ENCODE measurements at regions not wholly inside any gene's neighbourhood (a gene's known extent, or its start where the extent isn't known, plus 50 kb on each side); places are given as distances from the start of the nearest gene placed in this dataset.
"Not testable (repeated sequence)": the region's sequence is repeated elsewhere in the genome, so short reads cannot be mapped to it uniquely, and the experiment has no call there.

DNA sequence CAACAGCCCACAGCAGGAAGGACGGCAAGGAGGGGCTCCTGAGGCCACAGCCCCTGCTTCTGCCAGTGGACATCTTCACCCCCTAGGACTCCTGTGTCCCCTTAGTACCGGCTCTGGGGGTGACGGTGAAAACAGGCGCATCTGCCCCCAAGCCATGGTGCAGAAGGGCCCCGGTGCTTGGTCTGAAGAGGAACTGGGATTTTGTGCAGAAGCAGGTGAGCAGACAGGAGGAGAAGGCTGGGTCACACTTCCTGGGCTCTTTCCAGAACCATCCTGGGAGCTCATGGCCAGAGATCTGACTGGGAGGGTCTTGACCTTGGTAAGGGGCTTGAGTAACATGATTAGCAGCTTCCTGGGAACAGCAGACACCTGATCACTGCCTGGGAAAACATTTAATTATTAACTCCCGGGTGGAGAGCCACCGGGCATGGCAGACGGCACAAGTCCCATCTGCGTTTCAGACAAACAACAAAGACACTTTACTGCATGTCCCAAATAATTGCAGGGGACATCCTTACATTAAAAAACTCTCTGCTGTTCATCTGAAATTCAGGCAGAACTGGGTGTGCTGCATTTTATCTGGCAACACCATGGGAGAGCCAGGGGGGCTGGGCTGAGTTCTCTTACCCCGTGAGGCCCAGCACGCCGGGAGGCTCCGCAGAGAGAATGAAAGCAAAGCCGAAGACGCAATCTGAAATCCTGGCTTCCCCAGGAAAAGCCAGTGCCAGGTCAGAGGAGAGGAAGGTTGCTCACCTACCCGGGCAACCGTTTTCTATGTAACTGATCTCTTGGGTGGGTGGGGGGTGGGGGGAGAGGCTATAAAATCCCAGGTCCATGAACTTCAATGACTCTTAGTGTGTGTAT lies 1542.8 kb downstream of the TSPY10 start:
- in situ Hi-C loops (cut with HindIII; ENCODE audit: low pct_unique_long_range_greater_than_20kb, low sequenced_read_pairs) = no loop called here
- no peak for DNase-seq (ENCODE audit: low read depth in 1 of 2, low spot score in 1 of 2)
- no peak for TF ChIP-seq JUND (IDR thresholded peaks at IDR 0.05; ENCODE audit: low read depth)

DNA sequence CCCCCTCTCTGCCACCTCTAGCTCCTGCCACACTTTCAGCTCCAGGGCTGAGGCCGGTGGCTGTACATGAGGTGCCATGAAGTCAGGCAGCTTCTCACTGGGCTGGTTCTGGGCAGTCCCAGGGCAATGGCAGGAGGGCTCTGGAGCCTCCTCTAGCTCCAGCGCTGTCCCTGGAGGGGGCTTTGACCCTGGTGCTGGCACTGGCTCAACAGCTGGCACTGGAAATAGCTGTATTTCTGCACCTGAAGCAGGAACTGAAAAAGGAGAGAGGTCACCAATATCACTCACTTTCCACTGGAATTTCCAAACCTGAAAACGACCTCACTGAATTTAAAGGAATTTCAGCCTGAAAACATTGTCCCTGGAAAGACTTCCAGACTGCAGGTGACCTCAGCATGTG lies 1558.1 kb downstream of the TSPY10 start:
- DNase-seq (ENCODE audit: low read depth in 1 of 2, low spot score in 1 of 2); in situ Hi-C loops (cut with HindIII; ENCODE audit: low pct_unique_long_range_greater_than_20kb, low sequenced_read_pairs): not testable (repeated sequence)

DNA sequence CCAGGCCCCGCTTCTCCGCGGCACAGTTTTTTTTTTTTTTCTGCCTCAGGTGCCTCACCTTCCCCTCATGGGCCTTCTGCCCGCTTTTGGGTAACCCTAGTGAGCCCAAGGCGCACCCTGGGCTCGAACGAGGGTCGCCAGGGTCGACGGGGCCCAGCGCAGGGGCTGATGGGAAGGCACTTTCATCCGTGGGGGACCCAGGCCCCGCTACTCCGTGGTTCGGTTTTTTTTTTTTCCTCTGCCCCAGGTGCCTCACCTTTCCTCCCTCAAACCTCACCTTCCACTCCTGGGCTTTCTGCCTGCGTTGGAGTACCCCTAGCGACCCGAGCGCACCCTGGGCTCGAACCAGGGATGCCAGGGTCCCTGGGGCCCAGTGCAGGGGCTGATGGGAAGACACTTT lies 1569.8 kb downstream of the TSPY10 start:
- in situ Hi-C loops (cut with HindIII; ENCODE audit: low pct_unique_long_range_greater_than_20kb, low sequenced_read_pairs); DNase-seq (ENCODE audit: low read depth in 1 of 2, low spot score in 1 of 2): not testable (repeated sequence)

DNA sequence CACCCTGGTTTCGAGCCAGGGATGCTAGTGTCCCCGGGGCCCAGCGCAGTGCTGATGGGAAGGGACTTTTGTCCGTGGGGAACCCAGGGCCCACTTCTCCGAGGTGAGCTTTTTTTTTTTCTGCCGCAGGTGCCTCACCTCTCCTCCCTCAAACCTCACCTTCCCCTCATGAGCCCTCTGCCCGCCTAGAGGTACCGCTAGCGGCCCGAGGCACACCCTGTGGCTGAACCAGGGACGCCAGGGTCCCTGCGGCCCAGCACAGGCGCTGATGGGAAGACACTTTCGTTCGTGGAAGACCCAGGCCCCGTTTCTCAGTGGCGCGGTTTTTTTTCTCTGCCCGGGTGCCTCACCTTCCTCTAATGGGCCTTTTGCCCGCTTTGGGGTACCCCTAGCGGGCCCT lies 1570.7 kb downstream of the TSPY10 start:
- in situ Hi-C loops (cut with HindIII; ENCODE audit: low pct_unique_long_range_greater_than_20kb, low sequenced_read_pairs) = not testable (repeated sequence)
- DNase-seq (ENCODE audit: low read depth in 1 of 2, low spot score in 1 of 2) = peak in 1 of 2 experiments; percentile 0

DNA sequence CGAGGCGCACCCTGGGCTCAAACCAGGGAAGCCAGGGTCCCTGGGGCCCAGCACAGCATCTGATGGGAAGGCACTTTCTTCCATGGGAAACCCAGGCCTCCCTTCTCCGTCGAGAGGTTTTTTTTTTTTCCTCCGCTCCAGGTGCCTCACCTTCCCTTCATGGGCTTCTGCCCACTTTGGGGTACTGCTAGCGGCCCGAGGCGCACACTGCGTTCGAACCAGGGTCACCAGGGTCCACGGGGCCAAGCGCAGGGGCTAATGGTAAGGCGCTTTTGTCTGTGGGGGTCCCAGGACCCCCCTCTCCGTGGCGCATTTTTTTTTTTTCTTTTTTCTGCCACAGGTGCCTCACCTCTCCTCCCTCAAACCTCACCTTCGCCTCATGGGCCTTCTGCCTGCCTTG lies 1571.3 kb downstream of the TSPY10 start:
- no peak for TF ChIP-seq JUND (IDR thresholded peaks at IDR 0.05; ENCODE audit: low read depth)
- in situ Hi-C loops (cut with HindIII; ENCODE audit: low pct_unique_long_range_greater_than_20kb, low sequenced_read_pairs) = no loop called here
- DNase-seq (ENCODE audit: low read depth in 1 of 2, low spot score in 1 of 2) = no peak

GRCh38 chrY:11100472-11100871 lies 1572.8 kb downstream of the TSPY10 start:
- DNase-seq (ENCODE audit: low read depth in 1 of 2, low spot score in 1 of 2); in situ Hi-C loops (cut with HindIII; ENCODE audit: low pct_unique_long_range_greater_than_20kb, low sequenced_read_pairs): not testable (repeated sequence)

- DNase-seq (ENCODE audit: low read depth in 1 of 2, low spot score in 1 of 2) = peak in 1 of 2 experiments; percentile 50
- in situ Hi-C loops (cut with HindIII; ENCODE audit: low pct_unique_long_range_greater_than_20kb, low sequenced_read_pairs) = not testable (repeated sequence)
Measured at GRCh38 chrY:11102987-11103386, 1575.3 kb downstream of the TSPY10 start.

DNA sequence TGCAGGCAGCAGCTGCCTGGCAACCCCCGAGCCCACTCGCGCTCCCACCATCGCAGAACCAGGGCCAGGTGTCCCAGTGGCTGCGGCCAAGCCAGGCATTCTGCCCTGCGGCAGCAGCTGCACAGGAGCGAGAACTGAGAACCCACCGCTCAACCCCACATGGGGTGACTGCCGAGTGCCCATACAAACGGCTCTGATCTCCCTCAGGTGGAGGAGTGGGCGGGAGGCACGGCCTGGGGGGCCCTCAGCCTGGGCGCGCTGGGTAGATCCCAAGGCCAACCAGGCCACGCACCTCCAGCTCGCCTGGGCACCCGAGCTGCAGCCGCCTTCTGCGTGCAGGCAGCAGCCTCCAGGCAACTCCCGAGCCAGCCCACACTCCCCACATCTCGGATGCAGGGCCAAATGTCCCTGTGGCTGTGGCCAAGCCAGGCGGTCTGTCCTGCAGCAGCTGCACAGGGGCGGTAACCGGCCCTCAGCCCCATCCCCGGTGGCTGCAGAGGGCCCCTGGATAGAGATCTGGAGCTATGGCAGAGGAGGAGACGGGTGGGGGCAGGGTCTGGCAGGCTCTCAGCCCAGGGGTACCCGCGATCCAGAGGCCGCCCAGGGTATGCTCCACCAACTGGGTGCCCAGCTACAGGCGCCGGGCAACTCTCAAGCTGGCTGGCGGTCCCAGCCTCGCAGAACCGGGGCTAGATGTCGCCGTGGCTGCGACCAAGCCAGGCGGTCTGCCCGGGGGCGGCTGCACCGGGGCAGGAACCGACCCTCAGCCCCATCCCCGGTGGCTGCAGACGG lies 1579.6 kb downstream of the TSPY10 start:
- in situ Hi-C loops (cut with HindIII; ENCODE audit: low pct_unique_long_range_greater_than_20kb, low sequenced_read_pairs); DNase-seq (ENCODE audit: low read depth in 1 of 2, low spot score in 1 of 2): not testable (repeated sequence)

GRCh38 chrY:11151724-11152123 lies 1549.3 kb upstream of the USP9Y start:
- DNase-seq (ENCODE audit: low read depth in 1 of 2, low spot score in 1 of 2); in situ Hi-C loops (cut with HindIII; ENCODE audit: low pct_unique_long_range_greater_than_20kb, low sequenced_read_pairs): not testable (repeated sequence)

DNA sequence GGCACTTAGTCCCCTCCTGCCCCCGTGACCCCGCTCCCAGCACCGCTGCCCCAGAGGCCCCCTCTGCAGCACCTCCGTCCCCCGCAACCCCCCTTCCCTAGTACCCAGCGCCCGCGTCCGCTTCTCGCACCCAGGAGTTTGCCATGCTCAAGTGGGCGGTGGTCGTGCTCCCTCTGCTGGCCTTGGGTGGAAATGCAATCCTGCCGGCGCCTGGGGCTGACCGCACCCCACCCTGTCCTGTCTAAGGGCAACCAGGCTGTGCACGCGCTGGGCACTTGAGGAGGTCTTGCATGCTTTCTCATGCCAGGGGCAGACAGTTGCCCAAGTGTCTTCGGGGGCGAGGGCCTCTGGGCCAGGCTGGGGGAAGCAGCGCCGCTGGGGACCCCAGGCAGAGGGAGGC lies 1544.9 kb upstream of the USP9Y start:
- in situ Hi-C loops (cut with HindIII; ENCODE audit: low pct_unique_long_range_greater_than_20kb, low sequenced_read_pairs); DNase-seq (ENCODE audit: low read depth in 1 of 2, low spot score in 1 of 2): not testable (repeated sequence)

DNA sequence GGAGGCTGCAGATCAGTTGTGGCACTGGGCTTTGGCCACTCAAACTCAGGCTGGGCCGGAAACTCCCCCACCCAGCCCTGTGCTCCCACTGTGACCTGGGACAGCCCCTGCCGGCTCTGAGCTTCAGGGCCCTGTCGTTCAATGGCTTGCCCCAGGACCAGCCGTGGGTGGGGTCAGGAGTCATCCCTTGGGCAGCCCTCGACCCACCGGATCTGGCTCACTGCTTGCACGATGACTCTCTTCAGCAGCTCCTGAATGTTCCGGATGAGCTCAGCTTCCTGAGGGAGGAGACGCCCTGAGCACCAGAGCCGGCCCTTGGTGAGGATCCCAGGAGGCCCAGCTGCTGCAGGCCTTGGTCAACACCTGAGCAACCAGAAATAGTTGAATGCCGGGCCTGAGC lies 1544.2 kb upstream of the USP9Y start:
- DNase-seq (ENCODE audit: low read depth in 1 of 2, low spot score in 1 of 2); in situ Hi-C loops (cut with HindIII; ENCODE audit: low pct_unique_long_range_greater_than_20kb, low sequenced_read_pairs): not testable (repeated sequence)

DNA sequence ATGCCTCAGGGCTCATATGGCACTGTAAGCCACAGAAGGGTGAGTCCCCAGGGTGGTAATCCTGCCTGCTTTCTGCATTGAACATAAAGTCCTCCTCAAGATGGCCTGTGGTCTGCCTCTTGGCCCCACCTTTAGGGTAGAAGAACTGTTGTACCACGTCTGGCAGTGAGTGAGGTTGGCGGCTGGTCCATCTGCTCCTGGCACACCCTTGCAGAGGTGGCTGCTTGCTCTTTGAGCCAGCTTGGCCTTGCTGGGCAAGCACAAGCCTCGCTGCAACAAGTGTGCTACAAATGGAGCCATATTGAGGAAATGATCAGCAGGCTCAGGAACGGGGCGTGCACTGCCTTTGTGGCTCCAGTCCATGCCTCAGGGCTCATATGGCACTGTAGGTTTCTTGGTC lies 1524.0 kb upstream of the USP9Y start:
- in situ Hi-C loops (cut with HindIII; ENCODE audit: low pct_unique_long_range_greater_than_20kb, low sequenced_read_pairs); DNase-seq (ENCODE audit: low read depth in 1 of 2, low spot score in 1 of 2): not testable (repeated sequence)

DNA sequence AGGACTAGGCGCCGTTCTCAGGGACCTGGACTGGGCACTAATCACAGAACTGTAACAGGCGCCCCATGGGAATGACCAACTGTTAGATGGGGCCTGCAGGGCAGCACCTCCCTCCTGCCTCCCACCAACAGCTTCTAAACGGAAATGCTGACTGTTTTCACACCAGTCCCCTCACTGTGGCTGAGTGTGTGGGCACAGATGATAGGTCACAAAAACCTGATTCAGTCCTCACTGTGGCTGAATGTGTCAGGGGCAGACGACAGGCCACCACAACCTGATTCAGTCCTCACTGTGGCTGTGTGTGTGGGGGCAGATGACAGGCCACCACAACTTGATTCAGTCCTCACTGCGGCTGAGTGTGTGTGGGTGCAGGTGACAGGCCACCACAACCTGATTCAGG lies 1499.9 kb upstream of the USP9Y start:
- not testable (repeated sequence) for DNase-seq (ENCODE audit: low read depth in 1 of 2, low spot score in 1 of 2)

DNA sequence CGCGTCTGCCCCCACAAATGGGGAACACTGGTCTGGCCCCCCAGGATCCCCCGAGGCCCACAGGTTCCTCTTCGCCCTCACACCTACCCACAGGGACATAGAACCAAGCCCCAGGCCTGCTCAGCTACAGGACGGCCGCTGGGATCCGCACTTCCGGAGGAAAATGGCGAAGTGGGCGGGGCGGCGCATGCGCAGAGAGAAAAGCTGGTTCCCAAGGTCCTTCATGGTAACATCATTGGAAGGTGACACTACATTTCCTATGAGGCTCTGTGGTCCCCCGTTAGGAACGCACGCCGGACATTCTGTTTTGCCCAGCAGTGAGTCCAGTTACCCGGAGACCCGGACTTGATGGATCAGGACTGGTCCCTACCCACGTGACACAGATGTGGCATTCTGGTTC lies 1486.2 kb upstream of the USP9Y start:
- peak in 1 of 2 experiments; percentile 14 for DNase-seq (ENCODE audit: low read depth in 1 of 2, low spot score in 1 of 2)
- in situ Hi-C loops (cut with HindIII; ENCODE audit: low pct_unique_long_range_greater_than_20kb, low sequenced_read_pairs) = not testable (repeated sequence)

More for the DNA sequence above, 1499.9 kb upstream of the USP9Y start:
- in situ Hi-C loops (cut with HindIII; ENCODE audit: low pct_unique_long_range_greater_than_20kb, low sequenced_read_pairs) = not testable (repeated sequence)
